HG03175 (cell line): ENCODE measurements at regions not wholly inside any gene's neighbourhood (a gene's known extent, or its start where the extent isn't known, plus 50 kb on each side); places are given as distances from the start of the nearest gene placed in this dataset.

Source experiments
- ATAC-seq: cut with Tn5 transposase; IDR thresholded peaks from one replicate; pipeline ENCODE4 v1.9.1; 2021; ENCODE audit warnings: mild to moderate bottlenecking, moderate library complexity; ENCODE audit not compliant: unreplicated experiment

- ATAC-seq: no peak
Measured at GRCh38 chrX:13110433-13111324, 66.3 kb upstream of the FAM9C start.

- ATAC-seq: no peak
Measured at GRCh38 chrX:13109817-13110216, 65.4 kb upstream of the FAM9C start.

DNA sequence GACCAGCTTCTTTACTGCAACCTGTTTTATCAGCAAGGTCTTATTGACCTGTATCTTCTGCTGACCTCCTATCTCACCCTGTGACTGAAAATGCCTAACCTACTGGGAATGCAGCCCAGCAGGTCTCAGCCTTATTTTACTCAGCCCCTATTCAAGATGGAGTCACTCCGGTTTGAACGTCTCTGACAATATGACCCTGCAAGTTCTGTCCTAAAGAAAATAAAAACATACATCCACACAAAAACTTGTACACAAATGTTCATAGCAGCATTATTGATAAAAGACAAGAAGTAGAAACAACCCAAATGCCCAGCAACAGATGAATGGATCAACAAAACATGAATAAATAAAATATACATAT, 59.5 kb upstream of the FAM9C start:
- no peak for ATAC-seq

DNA sequence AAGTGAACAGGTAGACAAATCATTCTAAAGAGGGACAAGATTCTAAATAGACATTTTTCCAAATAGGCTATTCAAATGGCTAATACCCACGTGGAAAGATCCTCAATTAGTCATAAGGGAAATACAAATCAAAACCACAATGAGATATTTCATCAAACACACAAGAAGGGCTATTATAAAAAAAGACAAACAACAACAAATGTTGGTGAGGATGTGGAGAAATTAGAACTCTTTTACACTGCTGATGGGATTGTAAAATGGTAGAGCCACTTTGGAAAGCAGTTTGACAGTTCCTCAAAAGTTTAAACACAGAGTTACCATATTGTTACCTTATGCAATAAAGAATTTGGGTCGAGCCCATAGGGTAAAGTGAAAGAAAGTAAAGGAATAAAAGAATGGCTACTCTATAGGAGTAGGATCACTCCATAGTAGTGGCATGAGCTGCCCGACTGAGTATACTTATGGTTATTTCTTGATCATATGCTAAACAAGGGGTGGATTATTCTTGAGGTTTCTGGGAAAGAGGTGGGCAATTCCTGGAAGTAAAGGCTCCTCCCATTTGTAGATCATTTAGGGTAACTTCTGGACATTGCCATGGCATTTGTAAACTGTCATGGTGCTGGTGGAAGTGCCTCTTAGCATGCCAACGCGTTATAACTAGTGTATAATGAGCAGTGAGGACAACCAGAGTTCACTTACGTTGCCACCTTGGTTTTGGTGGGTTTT, 58.9 kb upstream of the FAM9C start:
- ATAC-seq: no peak

- ATAC-seq: no peak
Measured at GRCh38 chrX:13102636-13103035, 58.2 kb upstream of the FAM9C start.

- ATAC-seq: no peak
Measured at GRCh38 chrX:13101441-13102139, 57.2 kb upstream of the FAM9C start.

DNA sequence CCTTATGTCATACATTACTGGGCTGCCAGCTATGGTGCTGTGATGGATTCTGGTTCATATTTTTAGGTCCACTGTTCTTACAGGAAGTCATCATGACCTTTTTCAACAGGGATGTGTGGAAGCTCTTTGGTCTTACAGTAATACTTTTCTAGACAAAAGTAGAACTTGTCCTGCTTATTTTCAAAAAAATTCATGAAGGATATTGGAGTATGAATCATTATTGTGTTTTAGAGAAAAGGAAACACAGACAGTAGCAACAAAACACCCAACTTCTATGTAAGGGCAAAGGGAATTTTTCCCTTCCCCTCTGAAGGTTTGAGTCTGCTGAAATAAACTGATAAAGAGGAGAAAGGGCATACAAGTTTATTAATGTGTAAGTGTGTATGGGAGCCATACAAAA, 54.7 kb upstream of the FAM9C start:
- no peak for ATAC-seq

DNA sequence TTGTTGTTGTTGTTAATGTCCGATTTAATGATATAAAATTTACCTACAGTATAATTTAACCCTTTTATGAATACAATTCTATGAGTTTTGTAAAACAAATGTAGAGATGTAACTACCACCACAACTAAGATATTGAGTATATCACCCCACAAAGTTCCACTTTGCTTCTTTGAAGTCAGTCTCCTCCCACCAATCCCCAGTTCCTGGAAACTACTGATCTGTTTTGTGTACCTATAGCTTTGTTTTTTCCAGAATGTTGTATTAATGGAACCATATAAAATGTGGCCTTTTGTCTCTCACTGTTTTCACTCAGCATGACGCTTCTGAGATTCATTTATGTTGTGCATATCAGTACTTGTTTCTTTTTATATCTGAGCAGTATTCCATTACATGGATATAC, 52.3 kb upstream of the FAM9C start:
- no peak for ATAC-seq

DNA sequence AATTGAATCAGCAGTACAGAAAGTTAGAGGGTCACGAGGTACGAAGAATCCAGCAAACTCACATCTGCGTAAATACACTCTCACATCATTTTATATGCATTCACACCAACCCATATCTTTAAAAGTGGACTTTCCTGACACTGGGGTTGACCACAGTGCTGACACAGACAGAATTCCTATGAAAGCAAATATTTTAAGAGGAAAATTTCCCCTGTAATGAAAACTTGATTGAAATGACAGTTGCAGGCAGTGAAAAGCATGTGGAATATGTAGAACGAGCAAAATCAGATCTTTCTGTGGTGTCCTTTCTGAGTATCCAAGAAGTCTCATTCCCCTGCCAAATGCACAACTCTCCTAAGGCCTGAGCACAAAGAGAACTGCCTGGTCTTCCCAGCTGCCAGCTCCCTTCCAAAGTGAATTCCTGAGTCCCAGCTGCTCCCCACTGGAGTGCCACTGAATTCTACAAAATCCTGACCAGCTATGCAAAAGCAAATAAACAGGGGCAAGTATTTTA, 50.5 kb upstream of the FAM9C start:
- ATAC-seq: no peak

GRCh38 chrX:13094374-13094773, 50.0 kb upstream of the FAM9C start:
- ATAC-seq: no peak
